ENCODE measurements at regions not wholly inside any gene's neighbourhood (a gene's known extent, or its start where the extent isn't known, plus 50 kb on each side); places are given as distances from the start of the nearest gene placed in this dataset.

- Mint-ChIP-seq H3K9me3 (ENCODE audit: unreplicated experiment) (peaks cover 9% of the 10 kb centered on the region), H3K4me1 (ENCODE audit: low read depth, unreplicated experiment) (no peaks in the 10 kb centered on the region), H3K4me3 (ENCODE audit: unreplicated experiment) (no peak overlapping the region), H3K27me3 (ENCODE audit: insufficient read depth, unreplicated experiment) (peaks cover 10% of the 10 kb centered on the region), H3K27ac (ENCODE audit: unreplicated experiment) (no peak overlapping the region), H3K36me3 (ENCODE audit: insufficient read depth, unreplicated experiment) (no peaks in the 10 kb centered on the region)
- Histone ChIP-seq H3K9me3 (0 out of 2 replicates have a peak, but pooled peaks cover 4% of the 10 kb centered on the region), H3K27me3 (replicated peaks; ENCODE audit: control insufficient read depth, insufficient read depth, low read length) (no peaks in the 10 kb centered on the region), H3K36me3 (ENCODE audit: control insufficient read depth, insufficient read depth, low read length) (no peaks in the 10 kb centered on the region), H3K4me3 (ENCODE audit: low read depth, low read length) (no peak overlapping the region), H3K4me1 (no peaks in the 10 kb centered on the region)
- intact Hi-C loops (cut with micrococcal nuclease; ENCODE audit: unreplicated experiment), result no loop called here
- ChIA-PET POLR2A (no interaction called here), CTCF (no interaction called here)
- BruUV-seq (replicated peaks), result no TSS peak
- no peak for DNase-seq
- TF ChIP-seq CTCF (IDR thresholded peaks at IDR 0.05; ENCODE audit: insufficient read depth in 1 of 2, low read depth in 1 of 2, low read length in 1 of 2, severe bottlenecking in 1 of 2, unreplicated experiment in 1 of 2), result no peak
Measured at GRCh38 chr20:6209093-6209492, 86.3 kb upstream of the FERMT1 start.

GRCh38 chr20:6200092-6200491, 77.3 kb upstream of the FERMT1 start:
- Histone ChIP-seq H3K4me3 (ENCODE audit: low read depth, low read length) (no peak overlapping the region), H3K36me3 (ENCODE audit: control insufficient read depth, insufficient read depth, low read length) (no peaks in the 10 kb centered on the region), H3K4me1 (no peaks in the 10 kb centered on the region), H3K27me3 (replicated peaks; ENCODE audit: control insufficient read depth, insufficient read depth, low read length) (no peaks in the 10 kb centered on the region), H3K9me3 (no peaks in the 10 kb centered on the region)
- intact Hi-C loops (cut with micrococcal nuclease; ENCODE audit: unreplicated experiment), result no loop called here
- CTCF ChIA-PET, result no interaction called here
- Mint-ChIP-seq H3K36me3 (ENCODE audit: insufficient read depth, unreplicated experiment) (no peaks in the 10 kb centered on the region), H3K4me1 (ENCODE audit: low read depth, unreplicated experiment) (no peaks in the 10 kb centered on the region), H3K4me3 (ENCODE audit: unreplicated experiment) (no peak overlapping the region), H3K9me3 (ENCODE audit: unreplicated experiment) (no peaks in the 10 kb centered on the region), H3K27ac (ENCODE audit: unreplicated experiment) (no peak overlapping the region), H3K27me3 (ENCODE audit: insufficient read depth, unreplicated experiment) (peaks cover 12% of the 10 kb centered on the region)
- BruUV-seq (replicated peaks), result no TSS peak
- DNase-seq, result no peak
- TF ChIP-seq CTCF (IDR thresholded peaks at IDR 0.05; ENCODE audit: insufficient read depth in 1 of 2, low read depth in 1 of 2, low read length in 1 of 2, severe bottlenecking in 1 of 2, unreplicated experiment in 1 of 2), result no peak
- POLR2A ChIA-PET, result no interaction called here

GRCh38 chr20:6185268-6185667, 62.4 kb upstream of the FERMT1 start:
- H3K36me3 Mint-ChIP-seq (ENCODE audit: insufficient read depth, unreplicated experiment), result no peaks in the 10 kb centered on the region
- ChIA-PET CTCF (interaction anchor here (0.5 kb wide), 1 partner anchor 450 kb away, joined by 3 read pairs; no protein-coding TSS in a partner anchor), POLR2A (no interaction called here)
- no peaks in the 10 kb centered on the region for H3K9me3 Mint-ChIP-seq (ENCODE audit: unreplicated experiment)
- H3K9me3 ChIP-seq, result no peaks in the 10 kb centered on the region
- H3K36me3 ChIP-seq (ENCODE audit: control insufficient read depth, insufficient read depth, low read length), result no peaks in the 10 kb centered on the region
- peaks cover 6% of the 10 kb centered on the region; the same call in 1 of the 2 replicates for H3K4me1 ChIP-seq
- TF ChIP-seq CTCF (IDR thresholded peaks at IDR 0.05; ENCODE audit: insufficient read depth in 1 of 2, low read depth in 1 of 2, low read length in 1 of 2, severe bottlenecking in 1 of 2, unreplicated experiment in 1 of 2), result no peak
- no TSS peak for BruUV-seq (replicated peaks)
- H3K4me1 Mint-ChIP-seq (ENCODE audit: low read depth, unreplicated experiment), result peaks cover 7% of the 10 kb centered on the region
- no peak overlapping the region for H3K27ac Mint-ChIP-seq (ENCODE audit: unreplicated experiment)
- peaks cover 2% of the 10 kb centered on the region for H3K27me3 Mint-ChIP-seq (ENCODE audit: insufficient read depth, unreplicated experiment)
- H3K4me3 ChIP-seq (ENCODE audit: low read depth, low read length), result no peak overlapping the region
- no peaks in the 10 kb centered on the region for H3K27me3 ChIP-seq (replicated peaks; ENCODE audit: control insufficient read depth, insufficient read depth, low read length)
- no peak overlapping the region for H3K4me3 Mint-ChIP-seq (ENCODE audit: unreplicated experiment)
- no peak for DNase-seq
- intact Hi-C loops (cut with micrococcal nuclease; ENCODE audit: unreplicated experiment), result no loop called here
